ENCODE measurements at regions not wholly inside any gene's neighbourhood (a gene's known extent, or its start where the extent isn't known, plus 50 kb on each side); places are given as distances from the start of the nearest gene placed in this dataset.
"Not testable (repeated sequence)": the region's sequence is repeated elsewhere in the genome, so short reads cannot be mapped to it uniquely, and the experiment has no call there.

DNA sequence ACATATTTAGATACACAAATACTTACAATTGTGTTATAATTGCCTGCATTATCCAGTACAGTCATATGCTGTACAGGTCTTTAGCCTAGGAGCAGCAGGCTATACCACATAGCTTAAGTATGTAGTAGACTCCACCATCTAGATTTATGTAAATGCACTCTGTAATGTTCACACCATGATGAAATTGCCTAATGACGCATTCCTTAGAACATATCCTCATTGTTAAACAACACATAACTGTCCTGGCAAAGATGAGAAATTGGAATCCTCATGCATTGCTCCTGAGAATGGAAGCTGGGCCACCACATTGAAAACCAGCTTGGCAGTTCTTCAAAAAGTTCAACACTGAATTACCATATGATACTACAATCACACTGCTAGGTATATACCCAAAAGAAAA is 1002.8 kb upstream of the CELF2 start:
- no peak for DNase-seq (ENCODE audit: low spot score)

DNA sequence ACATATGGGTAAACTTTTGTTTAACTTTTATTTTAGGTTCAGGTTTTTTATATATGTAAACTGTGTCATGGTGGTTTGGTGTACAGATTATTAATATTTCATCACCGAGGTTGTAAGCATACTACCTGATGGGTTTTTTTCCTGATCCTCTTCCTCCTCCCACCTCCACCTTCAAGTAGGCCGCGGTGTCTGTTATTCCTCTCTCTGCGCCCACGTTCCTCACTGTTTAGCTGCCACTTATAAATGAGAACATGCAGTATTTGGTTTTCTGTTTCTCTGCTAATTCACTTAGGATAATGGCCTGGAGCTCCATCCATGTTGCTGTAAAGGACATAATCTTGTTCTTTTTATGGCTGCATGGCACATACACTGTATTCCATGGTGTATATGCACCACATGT is 1000.0 kb upstream of the CELF2 start:
- DNase-seq (ENCODE audit: low spot score) = no peak

DNA sequence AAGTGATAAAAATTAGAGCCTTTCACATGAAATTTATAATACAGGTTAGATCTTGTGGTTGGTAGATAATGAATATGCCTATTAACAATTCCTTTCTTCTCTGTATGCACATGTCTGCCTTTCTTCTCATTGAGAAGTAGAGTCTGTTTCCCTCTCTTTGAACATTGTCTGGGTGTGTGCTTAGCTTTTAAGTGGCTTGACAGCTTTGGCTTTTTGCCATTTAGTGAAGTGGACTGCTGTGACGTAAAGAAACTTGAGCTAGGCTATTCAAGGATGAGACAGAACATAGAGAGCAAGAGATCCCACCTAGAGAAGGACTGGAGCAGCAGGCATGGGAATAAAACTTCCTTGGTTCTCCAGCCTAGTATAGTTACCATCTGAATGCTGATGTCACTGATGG is 996.7 kb upstream of the CELF2 start:
- DNase-seq (ENCODE audit: low spot score) = no peak

DNA sequence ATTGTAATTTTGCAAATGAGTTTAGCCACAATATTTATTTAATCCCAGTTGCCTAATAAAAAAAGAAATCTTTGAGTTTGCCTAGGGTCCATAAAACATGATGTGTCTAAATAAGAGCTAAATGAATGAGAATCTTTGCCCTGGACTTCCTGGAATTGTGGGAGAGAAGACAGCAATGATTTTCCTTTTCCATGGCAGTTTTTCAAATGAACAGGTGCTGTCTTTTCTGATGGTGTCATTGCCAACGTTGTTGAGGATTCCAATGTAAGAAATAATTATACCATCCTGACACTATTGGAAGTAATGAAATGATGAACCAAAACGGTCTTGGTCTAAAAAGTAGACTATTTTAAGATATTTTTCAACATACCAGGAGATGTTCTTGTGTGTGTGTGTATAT is 984.7 kb upstream of the CELF2 start:
- DNase-seq (ENCODE audit: low spot score) = no peak

DNA sequence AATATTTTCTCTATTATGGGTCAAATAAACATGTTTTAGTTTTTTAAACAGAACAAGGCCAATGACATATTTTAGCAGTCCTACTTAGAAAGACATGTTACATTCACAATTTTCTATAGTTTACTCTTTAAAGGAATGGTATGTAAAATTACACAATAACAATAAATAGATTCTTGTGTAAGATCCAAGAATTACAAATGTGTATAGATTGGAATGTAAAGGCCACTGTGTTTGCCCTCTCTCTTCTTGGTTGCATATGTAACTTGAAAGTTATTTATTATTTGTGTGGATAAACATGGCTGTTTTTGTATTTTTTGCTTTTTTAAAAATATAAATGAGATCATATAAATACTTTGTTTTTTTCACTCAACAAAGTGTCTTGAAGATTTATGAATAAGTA is 979.3 kb upstream of the CELF2 start:
- no peak for DNase-seq (ENCODE audit: low spot score)

DNA sequence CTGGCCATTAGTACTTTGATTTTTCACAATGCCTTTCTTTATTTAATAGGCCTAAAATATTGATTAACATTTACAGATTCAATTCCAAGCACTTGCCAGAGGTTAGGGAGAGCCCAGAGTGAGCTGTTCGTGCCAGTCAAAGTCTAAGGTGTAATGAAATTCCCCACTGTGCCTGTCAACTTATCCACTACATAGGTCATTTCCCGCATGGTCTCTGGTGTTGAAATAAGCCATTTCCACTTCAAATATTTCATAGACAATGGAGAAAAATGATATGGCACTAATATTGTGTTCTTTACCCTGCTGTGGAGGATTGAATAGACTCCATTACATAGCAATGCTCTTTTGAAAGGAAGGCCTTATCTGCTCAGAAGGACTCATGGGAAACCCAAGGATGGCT is 978.1 kb upstream of the CELF2 start:
- DNase-seq (ENCODE audit: low spot score) = no peak

DNA sequence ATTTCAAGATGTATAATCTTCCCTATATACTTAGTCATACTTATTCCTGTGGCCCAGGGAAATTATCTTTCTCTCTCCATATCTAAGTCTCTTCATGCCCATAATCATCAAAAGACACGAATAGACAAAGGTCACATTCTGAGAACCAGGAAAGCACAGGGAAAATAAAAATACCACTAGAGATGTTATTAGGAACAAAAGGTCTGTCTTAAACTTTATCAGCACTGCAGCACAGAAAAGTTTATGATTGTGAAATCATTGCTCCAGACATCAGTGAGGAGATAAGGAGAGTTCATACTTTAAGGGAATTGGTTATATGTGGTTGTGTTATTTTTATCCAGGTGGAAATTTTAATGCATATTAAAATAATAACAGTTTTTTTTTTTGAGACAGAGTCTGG is 974.6 kb upstream of the CELF2 start:
- no peak for DNase-seq (ENCODE audit: low spot score)

DNA sequence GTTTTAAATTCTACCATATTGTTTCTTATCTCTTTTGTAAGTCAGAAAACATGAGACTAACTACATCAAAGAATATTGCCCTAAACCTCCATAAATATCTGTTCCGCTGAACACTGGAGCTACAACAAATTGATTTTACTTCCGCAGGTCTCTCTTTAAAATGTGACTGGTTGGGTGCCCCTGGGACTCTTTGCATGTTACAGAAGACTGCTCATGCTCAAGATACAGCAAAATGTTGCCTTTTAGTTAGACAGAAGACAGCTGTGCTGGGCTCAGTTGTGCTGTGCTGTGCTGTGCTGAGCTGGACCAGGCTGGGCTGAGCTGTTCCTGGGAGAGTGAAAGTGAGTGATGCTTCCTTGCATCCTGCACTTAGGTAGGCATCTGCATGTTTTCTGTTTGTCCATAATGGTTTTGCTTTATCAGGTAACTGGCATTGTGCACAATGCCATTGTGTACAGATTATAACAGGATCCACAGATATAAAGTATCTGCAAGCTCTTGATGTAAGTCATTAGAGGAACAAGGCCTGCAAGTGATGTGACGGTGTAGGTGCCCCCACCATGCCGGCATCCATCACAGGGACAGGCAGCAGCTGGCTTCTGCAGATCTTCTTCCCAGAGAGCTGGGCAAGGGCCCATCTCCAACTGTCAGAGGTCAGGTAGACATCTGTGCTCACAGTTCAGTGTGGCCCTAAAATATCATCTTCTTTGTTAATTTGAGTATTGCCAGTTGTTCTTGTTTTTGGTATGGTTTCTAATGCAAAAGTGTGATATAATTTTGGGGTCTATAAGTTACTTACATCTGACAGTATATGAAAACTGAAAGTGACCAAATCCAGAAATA is 972.5 kb upstream of the CELF2 start:
- DNase-seq (ENCODE audit: low spot score) = no peak

DNA sequence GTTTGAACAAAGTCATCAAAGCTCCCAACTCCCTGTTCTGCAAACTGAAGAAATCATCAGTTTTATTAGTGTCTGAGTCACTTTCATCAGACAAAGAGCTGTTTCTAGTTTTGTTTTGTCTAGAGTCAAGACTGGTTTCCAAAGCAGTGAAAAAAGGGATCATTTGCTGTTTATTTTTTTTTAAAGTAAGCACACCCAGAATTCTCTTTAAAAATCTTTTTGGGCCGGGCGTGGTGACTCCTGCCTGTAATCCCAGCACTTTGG is 972.0 kb upstream of the CELF2 start:
- DNase-seq (ENCODE audit: low spot score) = no peak

DNA sequence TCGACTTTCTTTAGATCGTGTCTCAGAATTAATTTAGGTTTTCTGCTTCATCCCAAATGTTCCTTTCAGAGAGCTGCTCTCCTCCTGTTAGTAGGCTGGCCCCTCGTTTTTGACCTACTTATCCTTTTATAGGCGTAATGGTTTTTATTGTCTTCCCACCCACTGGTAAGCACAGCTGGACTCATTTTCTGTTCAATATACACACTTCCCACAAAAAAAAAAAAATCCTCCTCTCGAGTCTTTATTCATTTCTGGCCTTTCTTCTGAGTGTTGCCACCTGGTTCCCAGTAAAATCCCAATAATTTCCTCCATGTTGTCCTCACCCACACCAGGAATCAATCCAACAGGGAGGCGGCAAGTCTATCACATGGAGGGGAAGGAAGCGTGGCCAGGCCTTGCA is 970.2 kb upstream of the CELF2 start:
- no peak for DNase-seq (ENCODE audit: low spot score)

DNA sequence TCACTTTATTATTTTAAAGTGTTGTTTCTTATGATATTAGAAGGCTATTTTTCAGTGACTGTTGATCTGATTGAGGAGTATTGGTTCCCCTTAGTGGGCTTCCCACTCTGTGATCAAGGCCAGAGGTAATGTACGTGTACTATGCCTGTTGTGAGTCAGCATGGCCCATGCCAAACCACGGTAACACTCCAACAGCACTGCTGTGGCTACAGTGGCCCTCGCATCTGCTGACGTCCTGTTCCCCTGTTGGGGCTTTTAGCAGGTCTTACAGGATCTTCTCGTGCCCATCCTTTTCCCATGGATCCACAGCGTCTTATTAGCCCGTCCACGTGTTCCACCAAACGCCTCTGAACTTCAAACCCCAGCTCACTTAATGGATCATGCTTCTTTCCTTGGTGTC is 964.6 kb upstream of the CELF2 start:
- DNase-seq (ENCODE audit: low spot score) = no peak

DNA sequence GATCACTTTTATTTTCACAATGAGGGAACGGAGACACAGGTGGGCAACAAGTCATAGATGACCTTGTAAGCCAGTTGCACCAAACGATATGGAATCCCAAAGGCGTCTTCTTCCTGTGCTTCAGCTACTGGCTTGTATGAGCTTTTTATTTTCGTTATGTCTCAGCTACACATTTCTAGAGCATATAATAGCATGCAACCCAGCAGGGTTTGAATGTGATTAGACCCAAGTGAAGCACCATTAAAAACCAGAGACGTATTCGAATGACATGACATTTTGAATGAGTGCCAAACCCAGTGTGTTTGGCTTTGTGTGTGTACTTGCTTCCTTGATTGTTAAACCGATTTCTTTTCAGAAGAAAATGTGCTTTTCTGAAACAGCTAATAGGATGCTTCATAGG is 963.2 kb upstream of the CELF2 start:
- DNase-seq (ENCODE audit: low spot score) = no peak

DNA sequence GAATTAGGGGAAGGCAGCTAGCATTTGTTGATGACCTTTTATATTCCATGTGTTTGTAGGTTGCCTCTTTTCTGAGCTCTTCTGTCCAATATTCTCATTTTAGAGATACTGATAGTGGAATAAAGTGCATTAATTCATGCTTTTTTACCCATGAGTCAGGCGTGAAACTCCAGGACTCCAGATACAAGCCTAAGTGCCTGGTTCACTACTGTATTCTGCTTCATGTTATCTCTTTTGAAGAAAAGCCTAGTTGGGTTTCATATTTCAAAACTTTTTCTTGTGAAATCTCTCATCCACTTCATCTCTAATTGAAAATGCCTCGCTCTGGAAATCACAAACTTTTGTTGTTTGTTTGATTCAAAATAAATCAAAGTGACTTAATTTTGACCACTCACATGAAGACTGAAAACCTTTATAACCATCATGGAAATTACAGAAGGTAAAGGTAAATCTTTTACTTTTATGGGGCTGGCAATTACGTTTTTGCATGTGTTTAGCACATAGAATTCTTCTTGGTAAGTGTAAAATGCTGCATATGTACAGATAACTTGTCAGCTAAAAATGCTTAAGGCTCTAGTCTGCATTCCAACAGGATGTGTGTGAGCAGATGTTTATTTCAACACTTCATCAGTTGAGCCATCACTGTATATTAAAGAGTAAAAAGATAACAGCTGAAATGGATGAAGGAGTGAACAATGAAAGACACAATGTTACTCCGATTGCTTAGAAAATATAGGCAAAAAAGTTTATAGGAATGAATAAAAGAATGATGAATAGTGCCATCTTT is 961.8 kb upstream of the CELF2 start:
- DNase-seq (ENCODE audit: low spot score) = no peak

DNA sequence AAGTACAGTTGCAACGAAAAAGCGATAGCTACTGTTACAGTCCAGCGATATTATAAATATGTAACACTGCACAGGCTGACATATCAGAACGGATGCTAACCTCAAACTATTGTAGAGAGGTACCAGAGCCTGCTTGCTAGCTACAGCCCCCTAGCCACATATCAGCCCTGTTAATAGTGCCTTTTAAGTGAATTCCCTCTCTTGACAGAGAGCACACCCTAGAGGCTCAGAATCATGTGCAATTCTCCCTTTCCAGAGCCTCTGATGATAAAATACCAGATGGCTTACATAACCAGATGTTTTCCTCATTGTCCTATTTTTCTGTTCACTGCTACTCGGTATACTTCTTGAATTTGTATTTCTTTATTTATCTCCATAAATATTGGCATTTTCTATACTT is 960.7 kb upstream of the CELF2 start:
- no peak for DNase-seq (ENCODE audit: low spot score)

DNA sequence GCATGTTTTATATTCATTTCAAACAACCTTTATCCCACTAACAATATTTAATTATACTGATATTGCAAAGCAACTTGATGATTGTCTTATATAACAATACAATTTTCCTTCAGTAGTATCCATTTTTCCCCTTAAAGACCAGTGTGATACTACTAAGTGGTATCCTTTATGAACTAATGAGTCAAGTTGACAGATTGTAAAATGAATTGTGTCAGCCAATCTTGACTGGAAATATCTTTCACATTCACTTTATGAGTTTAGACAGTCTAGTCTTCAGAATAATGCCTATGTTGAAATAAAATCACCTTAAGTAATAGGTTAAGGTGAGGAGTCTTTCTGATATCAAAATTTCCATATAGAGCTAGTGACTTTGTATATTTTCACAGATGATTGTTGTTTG is 950.0 kb upstream of the CELF2 start:
- no peak for DNase-seq (ENCODE audit: low spot score)

DNA sequence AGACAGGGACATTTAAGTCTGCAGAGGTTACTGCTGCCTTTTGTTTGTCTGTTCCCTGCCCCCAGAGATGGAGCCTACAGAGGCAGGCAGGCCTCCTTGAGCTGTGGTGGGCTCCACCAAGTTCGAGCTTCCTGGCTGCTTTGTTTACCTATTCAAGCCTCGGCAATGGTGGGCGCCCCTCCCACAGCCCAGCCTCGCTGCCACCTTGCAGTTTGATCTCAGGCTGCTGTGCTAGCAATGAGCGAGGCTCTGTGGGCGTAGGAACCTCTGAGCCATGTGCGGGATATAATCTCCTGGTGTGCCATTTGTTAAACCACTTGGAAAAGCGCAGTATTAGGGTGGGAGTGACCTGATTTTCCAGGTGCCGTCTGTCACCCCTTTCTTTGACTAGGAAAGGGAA is 942.8 kb upstream of the CELF2 start:
- DNase-seq (ENCODE audit: low spot score) = not testable (repeated sequence)

DNA sequence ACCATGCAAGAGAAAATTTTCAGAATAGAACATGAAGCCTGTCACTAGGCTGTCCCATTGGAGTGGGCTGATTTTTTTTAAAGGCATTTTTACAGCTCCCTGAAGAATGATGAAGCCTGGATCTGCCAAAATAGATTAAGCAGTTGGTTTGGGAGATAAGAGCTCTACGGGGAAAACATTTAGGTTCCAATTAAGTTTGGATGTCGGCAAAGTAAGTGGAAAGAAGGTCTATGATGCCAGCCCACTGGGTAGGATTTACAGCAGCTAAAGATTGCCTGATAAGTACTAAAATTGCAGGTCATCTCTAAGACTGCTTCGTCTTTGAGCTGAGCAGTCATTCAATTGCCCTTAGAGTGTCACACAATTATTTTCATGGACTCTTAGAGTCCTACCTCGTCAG is 939.2 kb upstream of the CELF2 start:
- no peak for DNase-seq (ENCODE audit: low spot score)

DNA sequence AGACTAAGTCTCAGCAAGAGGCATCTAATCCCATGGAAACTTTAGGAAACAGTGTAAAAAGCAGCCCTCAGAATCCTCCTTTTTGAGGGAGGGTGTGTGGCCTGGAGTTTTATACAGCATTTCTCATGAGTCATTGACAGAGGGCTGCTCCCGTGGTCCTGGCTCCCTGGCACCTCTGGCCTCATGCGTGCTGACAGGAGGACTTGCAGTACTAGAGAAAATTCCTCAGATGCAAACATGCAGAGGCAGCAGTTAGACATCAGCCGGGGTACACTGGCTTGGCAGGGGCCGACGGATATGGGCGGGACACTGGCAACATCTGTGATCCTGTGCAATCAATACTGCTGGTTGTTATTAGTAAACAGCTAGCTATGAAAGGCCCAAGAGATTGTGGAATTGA is 925.1 kb upstream of the CELF2 start:
- no peak for DNase-seq (ENCODE audit: low spot score)

DNA sequence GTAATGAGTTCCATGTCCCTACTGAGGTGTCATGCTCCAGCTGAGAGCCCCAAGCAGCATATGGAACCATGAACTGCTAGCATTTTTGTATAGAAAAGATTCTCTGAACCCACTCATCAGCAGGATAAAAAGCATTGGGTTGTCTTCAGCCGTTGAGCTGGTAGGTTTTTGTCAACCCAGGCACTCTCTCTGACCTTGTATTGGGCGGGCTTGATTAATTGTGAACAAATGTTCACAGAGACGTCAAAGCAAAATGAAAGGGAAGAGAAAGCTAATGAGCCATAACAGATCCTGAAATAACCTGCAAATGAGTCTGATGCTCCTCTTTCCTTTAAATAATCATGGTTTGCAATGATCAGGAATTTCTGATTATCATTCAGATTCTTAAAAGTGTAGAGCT is 924.7 kb upstream of the CELF2 start:
- no peak for DNase-seq (ENCODE audit: low spot score)

DNA sequence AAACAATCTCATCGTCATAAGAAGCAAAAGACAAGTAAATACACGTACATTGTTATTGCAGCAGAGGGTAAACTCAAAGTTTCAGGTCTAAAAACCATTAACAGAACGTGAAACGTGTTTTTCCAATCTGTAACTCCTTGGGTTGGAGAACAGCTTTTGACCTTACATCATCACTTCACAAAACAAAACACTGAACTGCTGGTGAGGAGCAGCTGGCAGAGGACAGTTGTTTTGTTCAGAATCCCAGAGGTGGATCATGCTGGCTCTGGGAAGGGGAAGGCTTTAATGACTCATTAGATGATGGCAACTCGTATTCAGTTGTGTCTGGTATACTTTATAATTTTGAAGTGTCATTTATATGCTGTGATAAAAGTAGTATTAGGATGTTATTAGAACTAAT is 923.0 kb upstream of the CELF2 start:
- no peak for DNase-seq (ENCODE audit: low spot score)

DNA sequence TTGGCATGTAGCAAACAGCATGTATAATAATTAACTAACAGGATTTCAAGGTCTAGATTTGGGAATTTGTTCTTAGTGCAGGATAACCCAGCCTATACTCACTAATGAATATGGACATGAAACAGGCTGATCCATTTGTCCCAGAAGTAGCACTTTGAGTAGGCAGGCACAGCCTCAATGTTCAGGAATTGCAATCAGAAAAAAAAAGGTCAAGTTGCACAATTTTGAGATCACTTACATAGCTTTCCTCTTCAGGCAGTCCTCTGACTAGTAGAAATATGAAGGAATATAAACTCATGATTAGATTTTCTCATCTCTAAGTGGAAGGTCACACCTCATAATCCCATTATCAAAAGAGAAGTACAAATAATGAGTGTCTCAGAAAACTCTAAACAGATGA is 921.4 kb upstream of the CELF2 start:
- no peak for DNase-seq (ENCODE audit: low spot score)

DNA sequence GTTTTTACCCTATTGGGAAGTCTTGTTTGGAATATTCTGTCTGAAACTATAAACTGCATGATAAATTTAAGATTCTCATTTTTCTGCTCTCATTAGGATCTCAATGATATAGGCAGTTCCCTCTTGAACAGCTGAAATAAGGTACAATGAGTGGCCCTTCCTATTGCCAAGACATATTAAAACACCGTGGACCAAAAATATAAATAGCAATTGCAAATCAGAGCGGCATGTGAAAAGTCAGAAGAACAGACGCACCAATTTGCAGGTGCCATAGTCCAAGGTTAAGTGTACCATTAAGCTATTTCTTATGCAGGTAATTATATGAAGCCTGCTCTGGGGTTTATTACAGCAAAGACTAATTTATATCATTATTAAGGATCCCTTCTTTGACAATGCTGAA is 920.8 kb upstream of the CELF2 start:
- DNase-seq (ENCODE audit: low spot score) = no peak

DNA sequence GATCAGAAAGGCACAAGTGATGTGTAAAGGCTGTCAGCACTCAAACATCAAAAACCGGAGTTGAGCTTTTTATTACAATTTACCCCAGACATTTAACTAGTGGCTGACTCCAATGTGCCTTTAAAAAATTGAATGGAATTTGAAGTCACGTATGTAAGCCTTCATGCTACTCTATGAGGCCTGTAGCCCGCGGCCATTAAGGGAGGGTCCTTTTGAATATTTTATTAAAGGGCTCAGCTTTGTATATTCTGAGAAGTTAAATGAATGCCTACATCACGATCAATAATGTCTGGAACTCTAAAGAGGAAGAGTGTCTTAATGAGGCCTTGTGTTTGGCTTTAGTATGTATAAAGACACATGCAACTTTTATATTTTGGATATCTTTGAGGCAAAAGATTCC is 916.6 kb upstream of the CELF2 start:
- no peak for DNase-seq (ENCODE audit: low spot score)
